GM19238 (cell line): ENCODE measurements at regions not wholly inside any gene's neighbourhood (a gene's known extent, or its start where the extent isn't known, plus 50 kb on each side); places are given as distances from the start of the nearest gene placed in this dataset.
"Not testable (repeated sequence)": the region's sequence is repeated elsewhere in the genome, so short reads cannot be mapped to it uniquely, and the experiment has no call there.

Experiments used
- DNase-seq: peaks from one replicate; pipeline ENCODE4 v3.0.0; 2011; ENCODE audit warnings: low spot score; ENCODE audit not compliant: insufficient read length

DNA sequence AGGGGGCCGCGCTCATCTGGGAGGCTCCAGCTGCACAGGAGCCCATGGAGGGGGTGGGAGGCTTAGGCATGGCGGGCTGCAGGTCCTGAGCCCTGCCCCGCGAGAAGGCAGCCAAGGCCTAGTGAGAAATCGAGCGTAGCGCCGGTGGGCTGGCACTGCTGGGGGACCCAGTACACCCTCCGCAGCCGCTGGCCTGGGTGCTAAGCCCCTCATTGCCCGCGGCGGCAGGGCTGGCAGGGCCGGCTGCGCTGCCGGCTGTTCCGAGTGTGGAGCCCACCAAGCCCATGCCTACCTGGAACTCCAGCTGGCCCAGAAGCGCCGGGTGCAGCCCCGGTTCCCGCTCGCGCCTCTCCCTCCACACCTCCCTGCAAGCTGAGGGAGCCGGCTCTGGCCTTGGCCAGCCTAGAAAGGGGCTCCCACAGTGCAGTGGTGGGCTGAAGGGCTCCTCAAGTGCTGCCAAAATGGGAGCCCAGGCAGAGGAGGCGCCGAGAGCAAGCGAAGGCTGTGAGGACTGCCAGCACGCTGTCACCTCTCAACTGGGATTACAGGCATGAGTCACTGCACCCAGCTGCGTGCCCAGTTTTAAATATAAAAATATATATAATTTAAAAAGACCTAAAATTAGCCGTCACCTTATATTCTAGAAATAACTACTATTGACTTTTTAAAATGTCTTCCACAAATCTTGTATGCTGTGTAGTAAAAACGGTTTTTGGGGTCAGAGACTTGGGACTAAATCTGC, 56.9 kb upstream of the GOT2 start:
- DNase-seq, result not testable (repeated sequence)

DNA sequence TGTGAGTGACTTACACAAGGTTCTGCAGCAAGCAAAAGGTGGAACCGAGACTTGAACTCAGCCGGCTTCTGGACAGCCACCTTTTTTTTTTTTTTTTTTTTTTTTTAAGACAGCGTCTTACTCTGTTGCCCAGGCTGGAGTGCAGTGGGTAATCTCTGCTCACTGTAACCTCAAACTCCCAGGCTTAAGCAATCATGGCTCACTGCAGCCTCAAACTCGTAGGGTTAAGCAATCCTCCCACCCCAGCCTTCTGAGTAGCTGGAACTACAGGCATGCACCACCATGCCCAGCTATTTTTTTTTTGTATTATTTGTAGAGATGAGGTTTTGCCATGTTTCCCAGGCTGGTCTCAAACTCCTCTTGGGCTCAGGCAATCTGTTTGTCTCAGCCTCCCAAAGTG, 55.2 kb upstream of the GOT2 start:
- DNase-seq, result no peak
